ENCODE measurements at regions not wholly inside any gene's neighbourhood (a gene's known extent, or its start where the extent isn't known, plus 50 kb on each side); places are given as distances from the start of the nearest gene placed in this dataset.

- Histone ChIP-seq H3K4me1 (no peaks in the 10 kb centered on the region), H3K4me3 (ENCODE audit: low read depth, low read length) (no peak overlapping the region), H3K27me3 (replicated peaks; ENCODE audit: control insufficient read depth, insufficient read depth, low read length) (no peaks in the 10 kb centered on the region), H3K9me3 (no peaks in the 10 kb centered on the region), H3K36me3 (ENCODE audit: control insufficient read depth, insufficient read depth, low read length) (no peaks in the 10 kb centered on the region)
- Mint-ChIP-seq H3K27ac (ENCODE audit: unreplicated experiment) (no peak overlapping the region), H3K4me1 (ENCODE audit: low read depth, unreplicated experiment) (no peaks in the 10 kb centered on the region), H3K36me3 (ENCODE audit: insufficient read depth, unreplicated experiment) (no peaks in the 10 kb centered on the region), H3K9me3 (ENCODE audit: unreplicated experiment) (no peaks in the 10 kb centered on the region), H3K4me3 (ENCODE audit: unreplicated experiment) (no peak overlapping the region), H3K27me3 (ENCODE audit: insufficient read depth, unreplicated experiment) (no peaks in the 10 kb centered on the region)
- TF ChIP-seq CTCF (IDR thresholded peaks at IDR 0.05; ENCODE audit: insufficient read depth in 1 of 2, low read depth in 1 of 2, low read length in 1 of 2, severe bottlenecking in 1 of 2, unreplicated experiment in 1 of 2) = no peak
- ChIA-PET POLR2A (no interaction called here), CTCF (interaction anchor here (0.6 kb wide), 1 partner anchor 149 kb away, joined by 3 read pairs; no protein-coding TSS in a partner anchor)
- intact Hi-C loops (cut with micrococcal nuclease; ENCODE audit: unreplicated experiment) = no loop called here
- no peak for DNase-seq
- no TSS peak for BruUV-seq (replicated peaks)
Measured at GRCh38 chr1:72891976-72892375, 609.6 kb upstream of the NEGR1 start.

GRCh38 chr1:72885841-72886240 lies 603.5 kb upstream of the NEGR1 start:
- intact Hi-C loops (cut with micrococcal nuclease; ENCODE audit: unreplicated experiment) = no loop called here
- BruUV-seq (replicated peaks) = no TSS peak
- Histone ChIP-seq H3K36me3 (ENCODE audit: control insufficient read depth, insufficient read depth, low read length) (no peaks in the 10 kb centered on the region), H3K9me3 (no peaks in the 10 kb centered on the region), H3K4me3 (ENCODE audit: low read depth, low read length) (no peak overlapping the region), H3K27me3 (replicated peaks; ENCODE audit: control insufficient read depth, insufficient read depth, low read length) (no peaks in the 10 kb centered on the region), H3K4me1 (no peaks in the 10 kb centered on the region)
- ChIA-PET CTCF (no interaction called here), POLR2A (no interaction called here)
- TF ChIP-seq CTCF (IDR thresholded peaks at IDR 0.05; ENCODE audit: insufficient read depth in 1 of 2, low read depth in 1 of 2, low read length in 1 of 2, severe bottlenecking in 1 of 2, unreplicated experiment in 1 of 2) = no peak
- H3K4me1 Mint-ChIP-seq (ENCODE audit: low read depth, unreplicated experiment) = no peaks in the 10 kb centered on the region
- no peak overlapping the region for H3K4me3 Mint-ChIP-seq (ENCODE audit: unreplicated experiment)
- H3K9me3 Mint-ChIP-seq (ENCODE audit: unreplicated experiment) = no peaks in the 10 kb centered on the region
- H3K27ac Mint-ChIP-seq (ENCODE audit: unreplicated experiment) = no peak overlapping the region
- H3K27me3 Mint-ChIP-seq (ENCODE audit: insufficient read depth, unreplicated experiment) = no peaks in the 10 kb centered on the region
- no peaks in the 10 kb centered on the region for H3K36me3 Mint-ChIP-seq (ENCODE audit: insufficient read depth, unreplicated experiment)
- DNase-seq = no peak

- Mint-ChIP-seq H3K27ac (ENCODE audit: unreplicated experiment) (no peak overlapping the region), H3K36me3 (ENCODE audit: insufficient read depth, unreplicated experiment) (no peaks in the 10 kb centered on the region), H3K4me1 (ENCODE audit: low read depth, unreplicated experiment) (no peaks in the 10 kb centered on the region), H3K9me3 (ENCODE audit: unreplicated experiment) (no peaks in the 10 kb centered on the region), H3K4me3 (ENCODE audit: unreplicated experiment) (no peak overlapping the region), H3K27me3 (ENCODE audit: insufficient read depth, unreplicated experiment) (no peaks in the 10 kb centered on the region)
- Histone ChIP-seq H3K4me1 (no peaks in the 10 kb centered on the region), H3K9me3 (no peaks in the 10 kb centered on the region), H3K4me3 (ENCODE audit: low read depth, low read length) (no peak overlapping the region), H3K27me3 (replicated peaks; ENCODE audit: control insufficient read depth, insufficient read depth, low read length) (no peaks in the 10 kb centered on the region), H3K36me3 (ENCODE audit: control insufficient read depth, insufficient read depth, low read length) (no peaks in the 10 kb centered on the region)
- TF ChIP-seq CTCF (IDR thresholded peaks at IDR 0.05; ENCODE audit: insufficient read depth in 1 of 2, low read depth in 1 of 2, low read length in 1 of 2, severe bottlenecking in 1 of 2, unreplicated experiment in 1 of 2) = no peak
- no peak for DNase-seq
- intact Hi-C loops (cut with micrococcal nuclease; ENCODE audit: unreplicated experiment) = no loop called here
- BruUV-seq (replicated peaks) = no TSS peak
- POLR2A ChIA-PET = no interaction called here
- CTCF ChIA-PET = no interaction called here
Measured at GRCh38 chr1:72885017-72885416, 602.7 kb upstream of the NEGR1 start.
